GM12878 (cell line): ENCODE measurements at regions not wholly inside any gene's neighbourhood (a gene's known extent, or its start where the extent isn't known, plus 50 kb on each side); places are given as distances from the start of the nearest gene placed in this dataset.

Experiments
- CTCF ChIP-seq, 3 experiments: IDR thresholded peaks in 2 of 3; conservative IDR thresholded peaks in 1 of 3; 2 replicates each; pipeline ENCODE4 v1.5.1; 2011; ENCODE audit warnings: low read depth in 3 of 3, low read length in 3 of 3, mild to moderate bottlenecking in 3 of 3, control low read depth in 2 of 3, moderate library complexity in 2 of 3, inconsistent platforms in 1 of 3, mixed read lengths in 1 of 3; ENCODE audit not compliant: control insufficient read depth in 2 of 3, insufficient read depth in 1 of 3; ENCODE audit errors: extremely low read depth in 1 of 3
- HDAC6 ChIP-seq: fragments of 200-600 bp; sonication (generic); IDR thresholded peaks from one replicate; pipeline ENCODE4 v1.8.0; 2017; ENCODE audit warnings: antibody characterized with exemption; ENCODE audit not compliant: unreplicated experiment
- MEF2A ChIP-seq: IDR thresholded peaks from 2 replicates; pipeline ENCODE4 v1.6.1; 2011; ENCODE audit warnings: low read depth, mild to moderate bottlenecking, low read length, moderate library complexity; ENCODE audit not compliant: insufficient read depth
- MYC ChIP-seq: IDR thresholded peaks from 2 replicates; pipeline ENCODE4 v1.6.1; 2011; ENCODE audit warnings: mild to moderate bottlenecking, low read length, moderate library complexity, inconsistent platforms; ENCODE audit not compliant: insufficient read depth, insufficient replicate concordance, insufficient read length, severe bottlenecking
- POLR2A ChIP-seq: IDR thresholded peaks from 2 replicates; pipeline ENCODE4 v1.6.1; 2011; ENCODE audit warnings: low read depth, mild to moderate bottlenecking, low read length
- RCOR1 ChIP-seq: conservative IDR thresholded peaks from 2 replicates; pipeline ENCODE4 v1.6.1; 2012; ENCODE audit warnings: low read depth, low read length, improper control_type of control experiment
- RELA ChIP-seq: fragments of 450-650 bp; IDR thresholded peaks from 2 replicates; pipeline ENCODE4 v1.8.0; 2014; ENCODE audit warnings: borderline replicate concordance; ENCODE audit not compliant: partially characterized antibody
- REST ChIP-seq: IDR thresholded peaks from 2 replicates; pipeline ENCODE4 v1.6.1; 2012; ENCODE audit warnings: mild to moderate bottlenecking, low read depth, low read length
- YY1 ChIP-seq: IDR thresholded peaks from 2 replicates; pipeline ENCODE4 v1.6.1; 2011; ENCODE audit warnings: low read depth, mild to moderate bottlenecking, low read length

- TF ChIP-seq RCOR1: no peak
- TF ChIP-seq REST: no peak
- no peak for TF ChIP-seq HDAC6
- no peak for TF ChIP-seq RELA
- no peak for TF ChIP-seq YY1
- TF ChIP-seq CTCF (IDR thresholded peaks at IDR 0.05 in 2 of 3, conservative IDR thresholded peaks at IDR 0.05 in 1 of 3; ENCODE audit: control insufficient read depth in 2 of 3, extremely low read depth in 1 of 3, insufficient read depth in 1 of 3, low read depth in 3 of 3, low read length in 3 of 3): no peak
- no peak for TF ChIP-seq MEF2A
- TF ChIP-seq POLR2A: no peak
- TF ChIP-seq MYC: no peak
Measured at GRCh38 chr13:97160421-97160820, 61.7 kb upstream of the MBNL2 start.
